Activated naive CD8-positive, alpha-beta T cell treated with anti-CD3 and anti-CD28 coated beads, Interleukin-2, amount 50 U/mL, for 24 hours (primary cell): ENCODE measurements at regions not wholly inside any gene's neighbourhood (a gene's known extent, or its start where the extent isn't known, plus 50 kb on each side); places are given as distances from the start of the nearest gene placed in this dataset.
"Not testable (repeated sequence)": the region's sequence is repeated elsewhere in the genome, so short reads cannot be mapped to it uniquely, and the experiment has no call there.

ENCODE experiments used
- ATAC-seq: fragments of 150-1000 bp; cut with Tn5 transposase; one replicate; pipeline ENCODE4 v1.10.0; 2021
- DNase-seq: peaks from one replicate; pipeline ENCODE4 v3.0.0; 2021
- H3K27ac Mint-ChIP-seq: one replicate; pipeline ENCODE4 v1.8.0; 2021; ENCODE audit warnings: mild to moderate bottlenecking, mixed read lengths
- H3K27me3 Mint-ChIP-seq: one replicate; pipeline ENCODE4 v1.8.0; 2021; ENCODE audit warnings: mixed read lengths
- H3K36me3 Mint-ChIP-seq: one replicate; pipeline ENCODE4 v1.8.0; 2021; ENCODE audit warnings: low read depth, mixed read lengths
- H3K4me1 Mint-ChIP-seq: one replicate; pipeline ENCODE4 v1.8.0; 2021; ENCODE audit warnings: mixed read lengths
- H3K4me3 Mint-ChIP-seq: one replicate; pipeline ENCODE4 v1.8.0; 2021; ENCODE audit warnings: mild to moderate bottlenecking, moderate library complexity, mixed read lengths
- H3K9me3 Mint-ChIP-seq: one replicate; pipeline ENCODE4 v1.8.0; 2021; ENCODE audit warnings: mixed read lengths

GRCh38 chr2:77578354-77578753 is 56.2 kb upstream of the LRRTM4 start:
- Mint-ChIP-seq H3K9me3 (peaks cover 5% of the 10 kb centered on the region), H3K4me1 (no peaks in the 10 kb centered on the region), H3K36me3 (no peaks in the 10 kb centered on the region), H3K4me3 (no peak overlapping the region), H3K27ac (no peak overlapping the region), H3K27me3 (no peaks in the 10 kb centered on the region)
- DNase-seq, result no peak
- no peak for ATAC-seq

- Mint-ChIP-seq H3K4me3 (no peak overlapping the region), H3K36me3 (no peaks in the 10 kb centered on the region), H3K9me3 (peaks cover 9% of the 10 kb centered on the region), H3K27me3 (no peaks in the 10 kb centered on the region), H3K27ac (no peak overlapping the region), H3K4me1 (no peaks in the 10 kb centered on the region)
- DNase-seq (no peak), ATAC-seq (no peak)
Measured at GRCh38 chr2:77579076-77579769, 57.0 kb upstream of the LRRTM4 start.

- Mint-ChIP-seq H3K27ac (no peak overlapping the region), H3K4me3 (no peak overlapping the region), H3K36me3 (no peaks in the 10 kb centered on the region), H3K4me1 (no peaks in the 10 kb centered on the region), H3K27me3 (no peaks in the 10 kb centered on the region), H3K9me3 (peaks cover 16% of the 10 kb centered on the region)
- ATAC-seq (no peak), DNase-seq (no peak)
Measured at GRCh38 chr2:77588438-77588837, 66.3 kb upstream of the LRRTM4 start.

GRCh38 chr2:77590298-77590917 is 68.2 kb upstream of the LRRTM4 start:
- Mint-ChIP-seq H3K27me3 (no peaks in the 10 kb centered on the region), H3K36me3 (no peaks in the 10 kb centered on the region), H3K9me3 (peaks cover 10% of the 10 kb centered on the region), H3K27ac (no peak overlapping the region), H3K4me3 (no peak overlapping the region), H3K4me1 (no peaks in the 10 kb centered on the region)
- DNase-seq (no peak), ATAC-seq (no peak)

GRCh38 chr2:77592955-77593354 is 70.8 kb upstream of the LRRTM4 start:
- not testable (repeated sequence) for H3K36me3 Mint-ChIP-seq, H3K4me3 Mint-ChIP-seq, H3K27me3 Mint-ChIP-seq, H3K4me1 Mint-ChIP-seq, H3K27ac Mint-ChIP-seq, ATAC-seq, DNase-seq
- peaks cover 10% of the 10 kb centered on the region for H3K9me3 Mint-ChIP-seq

- Mint-ChIP-seq H3K27me3 (no peaks in the 10 kb centered on the region), H3K4me1 (no peaks in the 10 kb centered on the region), H3K36me3 (no peaks in the 10 kb centered on the region), H3K27ac (no peak overlapping the region), H3K4me3 (no peak overlapping the region), H3K9me3 (peaks cover 5% of the 10 kb centered on the region)
- DNase-seq (no peak), ATAC-seq (no peak)
Measured at GRCh38 chr2:77602771-77603170, 80.6 kb upstream of the LRRTM4 start.

GRCh38 chr2:77604953-77605929 is 83.1 kb upstream of the LRRTM4 start:
- no peak overlapping the region for H3K4me3 Mint-ChIP-seq
- no peak for DNase-seq
- H3K4me1 Mint-ChIP-seq, result no peaks in the 10 kb centered on the region
- no peak overlapping the region for H3K27ac Mint-ChIP-seq
- no peaks in the 10 kb centered on the region for H3K27me3 Mint-ChIP-seq
- no peak for ATAC-seq
- H3K9me3 Mint-ChIP-seq, result peaks cover 3% of the 10 kb centered on the region
- H3K36me3 Mint-ChIP-seq, result no peaks in the 10 kb centered on the region

GRCh38 chr2:77608510-77608909 is 86.3 kb upstream of the LRRTM4 start:
- Mint-ChIP-seq H3K4me3 (no peak overlapping the region), H3K4me1 (no peaks in the 10 kb centered on the region), H3K9me3 (peaks cover 8% of the 10 kb centered on the region), H3K27me3 (no peaks in the 10 kb centered on the region), H3K27ac (no peak overlapping the region), H3K36me3 (no peaks in the 10 kb centered on the region)
- ATAC-seq (no peak), DNase-seq (no peak)

GRCh38 chr2:77629539-77629938 is 107.4 kb upstream of the LRRTM4 start:
- Mint-ChIP-seq H3K9me3 (peaks cover 19% of the 10 kb centered on the region), H3K27ac (no peak overlapping the region), H3K4me1 (no peaks in the 10 kb centered on the region), H3K36me3 (no peaks in the 10 kb centered on the region), H3K4me3 (no peak overlapping the region), H3K27me3 (no peaks in the 10 kb centered on the region)
- no peak for DNase-seq
- no peak for ATAC-seq

GRCh38 chr2:77631007-77631406 is 108.8 kb upstream of the LRRTM4 start:
- Mint-ChIP-seq H3K27me3 (no peaks in the 10 kb centered on the region), H3K36me3 (no peaks in the 10 kb centered on the region), H3K4me1 (no peaks in the 10 kb centered on the region), H3K4me3 (no peak overlapping the region), H3K9me3 (peaks cover 19% of the 10 kb centered on the region), H3K27ac (no peak overlapping the region)
- DNase-seq (no peak), ATAC-seq (no peak)

GRCh38 chr2:77633601-77634000 is 111.4 kb upstream of the LRRTM4 start:
- Mint-ChIP-seq H3K27me3 (no peaks in the 10 kb centered on the region), H3K9me3 (peaks cover 32% of the 10 kb centered on the region), H3K4me3 (no peak overlapping the region), H3K4me1 (no peaks in the 10 kb centered on the region), H3K27ac (no peak overlapping the region), H3K36me3 (no peaks in the 10 kb centered on the region)
- ATAC-seq, result no peak
- DNase-seq, result no peak

GRCh38 chr2:77640924-77641323 is 118.7 kb upstream of the LRRTM4 start:
- no peak for ATAC-seq
- no peaks in the 10 kb centered on the region for H3K36me3 Mint-ChIP-seq
- no peaks in the 10 kb centered on the region for H3K27me3 Mint-ChIP-seq
- no peak for DNase-seq
- no peak overlapping the region for H3K4me3 Mint-ChIP-seq
- H3K4me1 Mint-ChIP-seq, result no peaks in the 10 kb centered on the region
- H3K9me3 Mint-ChIP-seq, result peaks cover 56% of the 10 kb centered on the region
- H3K27ac Mint-ChIP-seq, result no peak overlapping the region

- no peaks in the 10 kb centered on the region for H3K36me3 Mint-ChIP-seq
- peaks cover 48% of the 10 kb centered on the region for H3K9me3 Mint-ChIP-seq
- H3K27me3 Mint-ChIP-seq, result no peaks in the 10 kb centered on the region
- no peak for ATAC-seq
- no peak for DNase-seq
- H3K4me3 Mint-ChIP-seq, result no peak overlapping the region
- H3K27ac Mint-ChIP-seq, result no peak overlapping the region
- H3K4me1 Mint-ChIP-seq, result no peaks in the 10 kb centered on the region
Measured at GRCh38 chr2:77642339-77642738, 120.2 kb upstream of the LRRTM4 start.

- H3K4me1 Mint-ChIP-seq, result no peaks in the 10 kb centered on the region
- H3K9me3 Mint-ChIP-seq, result peaks cover 11% of the 10 kb centered on the region
- no peak overlapping the region for H3K4me3 Mint-ChIP-seq
- no peaks in the 10 kb centered on the region for H3K36me3 Mint-ChIP-seq
- ATAC-seq, result no peak
- no peaks in the 10 kb centered on the region for H3K27me3 Mint-ChIP-seq
- H3K27ac Mint-ChIP-seq, result no peak overlapping the region
- no peak for DNase-seq
Measured at GRCh38 chr2:77649856-77650255, 127.7 kb upstream of the LRRTM4 start.

- H3K27ac Mint-ChIP-seq, result no peak overlapping the region
- no peaks in the 10 kb centered on the region for H3K36me3 Mint-ChIP-seq
- peaks cover 12% of the 10 kb centered on the region for H3K9me3 Mint-ChIP-seq
- DNase-seq (no peak), ATAC-seq (no peak)
- no peaks in the 10 kb centered on the region for H3K4me1 Mint-ChIP-seq
- H3K4me3 Mint-ChIP-seq, result no peak overlapping the region
- H3K27me3 Mint-ChIP-seq, result no peaks in the 10 kb centered on the region
Measured at GRCh38 chr2:77652499-77652898, 130.3 kb upstream of the LRRTM4 start.
